ENCODE measurements at regions not wholly inside any gene's neighbourhood (a gene's known extent, or its start where the extent isn't known, plus 50 kb on each side); places are given as distances from the start of the nearest gene placed in this dataset.

DNA sequence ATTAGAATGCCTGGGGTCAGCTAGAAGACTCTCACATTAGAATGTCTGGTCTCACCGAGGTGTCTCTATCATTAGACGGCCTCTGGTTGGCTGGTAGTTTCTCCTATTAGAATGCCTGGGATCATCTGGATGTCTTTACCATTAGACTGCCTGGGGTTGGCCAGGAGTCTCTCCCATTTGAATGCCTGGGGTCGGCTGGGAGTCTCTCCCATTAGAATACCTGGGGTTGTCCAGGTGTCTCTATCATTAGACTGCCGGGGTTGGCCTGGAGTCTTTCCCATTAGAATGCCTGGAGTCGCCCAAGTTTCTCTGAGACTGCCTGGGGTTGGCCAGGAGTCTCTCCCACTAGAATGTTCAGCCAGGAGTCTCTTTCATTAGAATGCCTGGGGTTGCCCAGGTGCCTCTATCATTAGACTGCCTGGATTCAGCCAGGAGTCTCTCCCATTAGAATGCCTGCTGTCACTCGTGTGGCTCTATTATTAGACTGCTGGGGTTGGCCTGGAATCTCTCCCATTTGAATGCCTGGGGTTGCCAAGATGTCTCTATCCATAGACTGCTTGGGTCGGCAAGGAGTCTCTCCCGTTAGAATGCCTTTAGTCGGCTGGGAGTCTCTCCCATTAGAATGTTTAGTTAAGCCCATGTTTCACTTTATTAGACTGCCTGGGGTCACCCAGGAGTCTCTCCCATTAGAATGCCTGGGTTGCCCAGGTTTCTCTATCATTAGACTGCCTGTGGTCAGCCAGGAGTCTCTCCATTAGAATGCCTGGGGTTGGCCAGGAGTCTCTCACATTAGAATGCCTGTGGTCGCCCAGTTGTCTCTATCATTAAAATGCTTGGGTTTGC, 1467.8 kb downstream of the UQCRFS1 start:
- TF ChIP-seq POLR2A (IDR thresholded peaks at IDR 0.05; ENCODE audit: low read depth, low read length), result no peak
- TF ChIP-seq POLR2AphosphoS5 (IDR thresholded peaks at IDR 0.05; ENCODE audit: low read depth, low read length), result no peak

Measured in GM12891 (cell line).